GM21390 (cell line): ENCODE measurements at regions not wholly inside any gene's neighbourhood (a gene's known extent, or its start where the extent isn't known, plus 50 kb on each side); places are given as distances from the start of the nearest gene placed in this dataset.

Source experiments
- ATAC-seq: cut with Tn5 transposase; IDR thresholded peaks from one replicate; pipeline ENCODE4 v1.9.1; 2021; ENCODE audit not compliant: unreplicated experiment

- no peak for ATAC-seq
Measured at GRCh38 chr5:68915079-68915478, 178.7 kb upstream of the SLC30A5 start.

- no peak for ATAC-seq
Measured at GRCh38 chr5:68918306-68918705, 175.5 kb upstream of the SLC30A5 start.

GRCh38 chr5:68919988-68920490, 173.8 kb upstream of the SLC30A5 start:
- no peak for ATAC-seq

GRCh38 chr5:68920888-68921287, 172.9 kb upstream of the SLC30A5 start:
- no peak for ATAC-seq

GRCh38 chr5:68922172-68922987, 171.4 kb upstream of the SLC30A5 start:
- ATAC-seq = no peak

GRCh38 chr5:68924481-68925145, 169.2 kb upstream of the SLC30A5 start:
- ATAC-seq = no peak

- ATAC-seq = no peak
Measured at GRCh38 chr5:68928617-68929302, 165.1 kb upstream of the SLC30A5 start.

- ATAC-seq = no peak
Measured at GRCh38 chr5:68930139-68930538, 163.7 kb upstream of the SLC30A5 start.

GRCh38 chr5:68932830-68933434, 160.9 kb upstream of the SLC30A5 start:
- no peak for ATAC-seq

GRCh38 chr5:68942169-68942568, 151.6 kb upstream of the SLC30A5 start:
- ATAC-seq = no peak

GRCh38 chr5:68946728-68947127, 147.1 kb upstream of the SLC30A5 start:
- ATAC-seq = no peak

- ATAC-seq = no peak
Measured at GRCh38 chr5:68947986-68948385, 145.8 kb upstream of the SLC30A5 start.

GRCh38 chr5:68949256-68949655, 144.6 kb upstream of the SLC30A5 start:
- no peak for ATAC-seq

- ATAC-seq = no peak
Measured at GRCh38 chr5:68949711-68950110, 144.1 kb upstream of the SLC30A5 start.

GRCh38 chr5:68950125-68950524, 143.7 kb upstream of the SLC30A5 start:
- ATAC-seq = no peak

GRCh38 chr5:68950930-68951329, 142.9 kb upstream of the SLC30A5 start:
- no peak for ATAC-seq

- no peak for ATAC-seq
Measured at GRCh38 chr5:68953231-68953874, 140.5 kb upstream of the SLC30A5 start.

GRCh38 chr5:68953875-68954617, 139.8 kb upstream of the SLC30A5 start:
- no peak for ATAC-seq

GRCh38 chr5:68954618-68954910, 139.2 kb upstream of the SLC30A5 start:
- no peak for ATAC-seq

- no peak for ATAC-seq
Measured at GRCh38 chr5:68957591-68957990, 136.2 kb upstream of the SLC30A5 start.
